Caco-2 (cell line): ENCODE measurements at regions not wholly inside any gene's neighbourhood (a gene's known extent, or its start where the extent isn't known, plus 50 kb on each side); places are given as distances from the start of the nearest gene placed in this dataset.

Experiments
- BruUV-seq: library from RNA; stranded (reverse); fragments of 400-500 nt; replicated peaks from 2 replicates; lab custom pipeline; 2021; lab: Mats Ljungman, UMichigan
- CTCF ChIA-PET: fragments of 300-600 bp; sonication (Branson Sonifier 250); formaldehyde crosslinking; loops from one replicate; lab custom pipeline; 2022; ENCODE audit warnings: antibody characterized with exemption; lab: Charles Lee
- POLR2A ChIA-PET: fragments of 300-600 bp; sonication (Branson Sonifier 250); formaldehyde crosslinking; loops from one replicate; lab custom pipeline; 2022; ENCODE audit warnings: antibody characterized with exemption; lab: Charles Lee
- DNase-seq, 2 experiments: peaks; one replicate each; pipeline versions ENCODE4 v3.0.0 to v3.0.0-alpha.2; 2020 to 2022
- H3K27me3 ChIP-seq: replicated peaks from 2 replicates; pipeline ENCODE4 v1.6.0; 2011; ENCODE audit warnings: low read length; ENCODE audit not compliant: control insufficient read depth, insufficient read depth
- H3K36me3 ChIP-seq: 2 replicates; pipeline ENCODE4 v1.5.1; 2011; ENCODE audit warnings: low read length; ENCODE audit not compliant: control insufficient read depth, insufficient read depth
- H3K4me1 ChIP-seq: fragments of 250-450 bp; sonication (Bioruptor Pico); 2 replicates; pipeline ENCODE4 v1.5.1; 2020; ENCODE audit warnings: mild to moderate bottlenecking
- H3K4me3 ChIP-seq: 2 replicates; pipeline ENCODE4 v1.5.1; 2011; ENCODE audit warnings: low read depth, mild to moderate bottlenecking, control low read depth, low read length
- H3K9me3 ChIP-seq: fragments of 250-450 bp; sonication (Bioruptor Pico); 2 replicates; pipeline ENCODE4 v1.5.1; 2020; ENCODE audit warnings: mild to moderate bottlenecking, moderate library complexity
- H3K27ac Mint-ChIP-seq: one replicate; pipeline ENCODE4 v1.8.0; 2022; ENCODE audit warnings: mixed read lengths; ENCODE audit not compliant: unreplicated experiment
- H3K27me3 Mint-ChIP-seq: one replicate; pipeline ENCODE4 v1.8.0; 2022; ENCODE audit warnings: mixed read lengths; ENCODE audit not compliant: insufficient read depth, unreplicated experiment
- H3K36me3 Mint-ChIP-seq: one replicate; pipeline ENCODE4 v1.8.0; 2022; ENCODE audit warnings: mild to moderate bottlenecking, mixed read lengths; ENCODE audit not compliant: insufficient read depth, unreplicated experiment
- H3K4me1 Mint-ChIP-seq: one replicate; pipeline ENCODE4 v1.8.0; 2022; ENCODE audit warnings: low read depth, mixed read lengths; ENCODE audit not compliant: unreplicated experiment
- H3K4me3 Mint-ChIP-seq: one replicate; pipeline ENCODE4 v1.8.0; 2022; ENCODE audit warnings: mild to moderate bottlenecking, moderate library complexity, mixed read lengths; ENCODE audit not compliant: unreplicated experiment
- H3K9me3 Mint-ChIP-seq: one replicate; pipeline ENCODE4 v1.8.0; 2022; ENCODE audit warnings: mixed read lengths; ENCODE audit not compliant: unreplicated experiment
- intact Hi-C: fragments of 100-400 bp; cut with micrococcal nuclease; formaldehyde crosslinking; loops from one replicate; pipeline ENCODE4 v1.10.0; 2022; ENCODE audit not compliant: unreplicated experiment
- TF ChIP-seq, protein P1 (sequence below), 2 experiments: fragments of 200-600 bp in 1 of 2; IDR thresholded peaks; 1 replicate in 1 of 2; 2 replicates in 1 of 2; pipeline versions ENCODE4 v1.5.1 to v1.8.0; 2011 to 2022; ENCODE audit warnings: antibody characterized with exemption in 1 of 2, control low read depth in 1 of 2, inconsistent platforms in 1 of 2, low read depth in 1 of 2, low read length in 1 of 2, mild to moderate bottlenecking in 1 of 2, moderate library complexity in 1 of 2; ENCODE audit not compliant: insufficient read depth in 1 of 2, severe bottlenecking in 1 of 2, unreplicated experiment in 1 of 2

- TF ChIP-seq, protein P1, sequence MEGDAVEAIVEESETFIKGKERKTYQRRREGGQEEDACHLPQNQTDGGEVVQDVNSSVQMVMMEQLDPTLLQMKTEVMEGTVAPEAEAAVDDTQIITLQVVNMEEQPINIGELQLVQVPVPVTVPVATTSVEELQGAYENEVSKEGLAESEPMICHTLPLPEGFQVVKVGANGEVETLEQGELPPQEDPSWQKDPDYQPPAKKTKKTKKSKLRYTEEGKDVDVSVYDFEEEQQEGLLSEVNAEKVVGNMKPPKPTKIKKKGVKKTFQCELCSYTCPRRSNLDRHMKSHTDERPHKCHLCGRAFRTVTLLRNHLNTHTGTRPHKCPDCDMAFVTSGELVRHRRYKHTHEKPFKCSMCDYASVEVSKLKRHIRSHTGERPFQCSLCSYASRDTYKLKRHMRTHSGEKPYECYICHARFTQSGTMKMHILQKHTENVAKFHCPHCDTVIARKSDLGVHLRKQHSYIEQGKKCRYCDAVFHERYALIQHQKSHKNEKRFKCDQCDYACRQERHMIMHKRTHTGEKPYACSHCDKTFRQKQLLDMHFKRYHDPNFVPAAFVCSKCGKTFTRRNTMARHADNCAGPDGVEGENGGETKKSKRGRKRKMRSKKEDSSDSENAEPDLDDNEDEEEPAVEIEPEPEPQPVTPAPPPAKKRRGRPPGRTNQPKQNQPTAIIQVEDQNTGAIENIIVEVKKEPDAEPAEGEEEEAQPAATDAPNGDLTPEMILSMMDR (IDR thresholded peaks at IDR 0.05; ENCODE audit: insufficient read depth in 1 of 2, low read depth in 1 of 2, low read length in 1 of 2, severe bottlenecking in 1 of 2, unreplicated experiment in 1 of 2) = no peak
- Histone ChIP-seq H3K9me3 (no peaks in the 10 kb centered on the region), H3K27me3 (no peaks in the 10 kb centered on the region; the same call in 1 of the 2 replicates), H3K4me1 (no peaks in the 10 kb centered on the region), H3K4me3 (no peak overlapping the region), H3K36me3 (no peaks in the 10 kb centered on the region)
- Mint-ChIP-seq H3K27ac (no peak overlapping the region), H3K4me3 (no peak overlapping the region), H3K36me3 (no peaks in the 10 kb centered on the region), H3K4me1 (no peaks in the 10 kb centered on the region), H3K27me3 (peaks cover 21% of the 10 kb centered on the region), H3K9me3 (no peaks in the 10 kb centered on the region)
- POLR2A ChIA-PET = no interaction called here
- intact Hi-C loops = loop anchor here (1.0 kb wide), 1 partner anchor 155 kb away; no protein-coding TSS in a partner anchor
- BruUV-seq = no TSS peak
- DNase-seq = no peak
- CTCF ChIA-PET = interaction anchor here (1.2 kb wide), 1 partner anchor 155 kb away, joined by 3 read pairs; no protein-coding TSS in a partner anchor
Observed at GRCh38 chr6:29227235-29227634, 56.5 kb downstream of the OR2J2 start.

DNA sequence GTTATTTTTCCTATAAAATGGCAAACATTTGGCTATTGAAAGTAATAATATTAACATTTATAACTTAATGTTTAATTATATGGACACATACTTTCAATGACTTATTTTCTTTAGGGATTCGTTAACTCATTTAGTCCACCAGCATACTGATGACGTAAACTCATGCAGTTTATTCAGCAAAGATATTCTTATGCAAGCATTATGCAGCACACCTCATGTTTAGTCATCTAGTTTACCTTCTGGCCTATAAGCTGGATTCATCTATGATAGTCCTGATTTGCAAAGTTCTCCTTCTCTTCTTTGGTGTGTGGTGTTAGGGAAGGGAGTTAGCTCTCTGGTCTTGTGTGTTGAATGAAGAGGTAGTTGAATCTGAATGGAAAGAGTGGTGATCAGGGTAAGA, 60.0 kb downstream of the OR2J2 start:
- intact Hi-C loops = no loop called here

GRCh38 chr6:29232725-29233124, 62.0 kb downstream of the OR2J2 start:
- no peak overlapping the region for H3K27ac Mint-ChIP-seq

More for the DNA sequence above, 60.0 kb downstream of the OR2J2 start:
- CTCF ChIA-PET = no interaction called here
- Histone ChIP-seq H3K27me3 (no peaks in the 10 kb centered on the region), H3K4me1 (no peaks in the 10 kb centered on the region), H3K9me3 (no peaks in the 10 kb centered on the region), H3K36me3 (no peaks in the 10 kb centered on the region), H3K4me3 (no peak overlapping the region)
- POLR2A ChIA-PET = no interaction called here
- TF ChIP-seq, protein P1 (IDR thresholded peaks at IDR 0.05; ENCODE audit: insufficient read depth in 1 of 2, low read depth in 1 of 2, low read length in 1 of 2, severe bottlenecking in 1 of 2, unreplicated experiment in 1 of 2) = no peak
- BruUV-seq = no TSS peak
- Mint-ChIP-seq H3K4me1 (no peaks in the 10 kb centered on the region), H3K4me3 (no peak overlapping the region), H3K36me3 (no peaks in the 10 kb centered on the region), H3K27me3 (peaks cover 18% of the 10 kb centered on the region), H3K9me3 (no peaks in the 10 kb centered on the region), H3K27ac (no peak overlapping the region)
- no peak for DNase-seq

More at GRCh38 chr6:29232725-29233124, 62.0 kb downstream of the OR2J2 start:
- Histone ChIP-seq H3K9me3 (no peaks in the 10 kb centered on the region), H3K4me3 (no peak overlapping the region), H3K4me1 (no peaks in the 10 kb centered on the region), H3K27me3 (no peaks in the 10 kb centered on the region), H3K36me3 (no peaks in the 10 kb centered on the region)
- intact Hi-C loops = no loop called here
- BruUV-seq = no TSS peak
- H3K4me3 Mint-ChIP-seq = no peak overlapping the region
- no peaks in the 10 kb centered on the region for H3K36me3 Mint-ChIP-seq
- H3K27me3 Mint-ChIP-seq = peaks cover 11% of the 10 kb centered on the region
- ChIA-PET POLR2A (no interaction called here), CTCF (no interaction called here)
- TF ChIP-seq, protein P1 (IDR thresholded peaks at IDR 0.05; ENCODE audit: insufficient read depth in 1 of 2, low read depth in 1 of 2, low read length in 1 of 2, severe bottlenecking in 1 of 2, unreplicated experiment in 1 of 2) = no peak
- DNase-seq = peak in 1 of 2 experiments; percentile 21
- no peaks in the 10 kb centered on the region for H3K4me1 Mint-ChIP-seq
- H3K9me3 Mint-ChIP-seq = no peaks in the 10 kb centered on the region
